ENCODE measurements at regions not wholly inside any gene's neighbourhood (a gene's known extent, or its start where the extent isn't known, plus 50 kb on each side); places are given as distances from the start of the nearest gene placed in this dataset.

DNA sequence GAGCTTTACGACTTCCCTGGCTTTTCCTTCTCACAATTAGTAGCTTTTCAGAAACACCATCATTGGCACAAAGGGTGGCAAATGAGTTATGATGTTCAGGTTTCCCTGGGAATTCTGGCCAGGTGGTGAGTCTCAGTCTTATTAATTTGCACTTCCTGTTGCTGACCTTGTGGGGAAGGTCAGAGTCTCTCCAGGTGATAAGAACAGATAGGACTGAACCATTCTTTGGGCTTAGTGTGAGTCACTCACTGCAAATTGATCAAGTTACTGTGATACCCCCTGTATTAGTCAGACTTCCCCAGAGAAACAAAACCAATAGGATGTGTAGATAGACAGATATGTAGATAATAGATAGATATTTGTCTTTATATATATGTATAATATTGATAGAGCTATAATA lies 53.8 kb upstream of the RANBP3L start:
- no peak for DNase-seq (ENCODE audit: low read depth, low spot score)

GRCh38 chr5:36356915-36357314 lies 55.2 kb upstream of the RANBP3L start:
- DNase-seq (ENCODE audit: low read depth, low spot score) = no peak

GRCh38 chr5:36357391-36357975 lies 55.8 kb upstream of the RANBP3L start:
- peak; percentile 55 for DNase-seq (ENCODE audit: low read depth, low spot score)

DNA sequence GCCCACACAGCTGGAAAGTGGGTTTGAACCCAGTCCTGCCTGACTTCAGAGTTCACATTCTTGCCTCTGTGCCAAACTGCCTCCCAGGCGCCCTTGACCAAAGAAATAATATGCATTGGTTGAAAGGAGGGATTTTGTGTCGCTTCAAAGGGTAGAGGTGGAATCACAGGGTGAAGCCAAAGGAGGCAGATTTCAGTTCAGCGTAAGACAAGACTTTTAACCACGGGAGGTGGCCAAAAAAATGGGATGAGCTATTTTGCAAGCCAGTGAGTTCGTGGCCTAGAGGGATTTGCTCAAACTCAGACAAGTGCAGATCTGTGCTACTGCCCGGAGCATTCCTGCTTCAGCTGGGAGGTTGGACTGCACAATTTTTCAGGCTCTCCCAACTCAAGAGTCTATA lies 57.6 kb upstream of the RANBP3L start:
- DNase-seq (ENCODE audit: low read depth, low spot score) = peak; percentile 9

DNA sequence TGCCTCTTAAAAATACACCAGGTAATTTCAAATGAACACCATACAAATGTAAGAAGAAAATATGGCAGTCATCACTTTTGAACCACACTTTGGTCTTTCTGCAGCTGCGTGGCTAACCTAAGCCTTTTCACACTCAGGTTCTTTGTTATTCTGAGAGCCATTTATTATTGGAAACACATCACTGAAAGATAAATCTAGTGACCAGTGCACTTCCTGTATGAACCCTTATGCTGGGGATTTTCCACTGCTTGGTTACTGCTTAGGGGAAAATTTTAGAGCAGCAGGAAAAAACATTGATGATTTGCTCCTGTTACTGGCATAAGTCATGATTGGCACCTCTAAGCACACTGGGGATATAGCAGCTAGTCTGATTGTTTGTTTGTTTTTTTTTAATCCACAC lies 58.6 kb upstream of the RANBP3L start:
- no peak for DNase-seq (ENCODE audit: low read depth, low spot score)

- DNase-seq (ENCODE audit: low read depth, low spot score) = peak; percentile 85
Observed at GRCh38 chr5:36363101-36363500, 61.4 kb upstream of the RANBP3L start.

DNA sequence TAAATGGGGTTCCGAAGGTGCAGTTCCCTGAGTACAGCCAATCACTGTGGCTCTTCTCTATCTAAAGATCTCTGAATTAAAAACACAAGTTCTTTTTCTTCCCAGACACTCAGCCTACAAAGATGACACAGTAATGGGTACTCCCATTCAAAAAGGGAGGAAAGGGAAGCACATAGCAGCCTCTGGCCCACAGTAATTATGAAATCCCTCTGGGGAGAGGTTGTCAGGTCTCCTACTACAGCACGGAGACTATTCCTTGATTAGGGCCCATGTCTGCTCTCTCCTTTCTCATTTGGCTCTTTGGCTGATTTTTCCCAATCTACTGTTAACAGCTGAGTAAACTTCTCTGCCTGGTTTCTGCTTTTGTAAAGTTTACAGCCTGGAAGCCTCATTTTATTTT lies 62.0 kb upstream of the RANBP3L start:
- no peak for DNase-seq (ENCODE audit: low read depth, low spot score)

DNA sequence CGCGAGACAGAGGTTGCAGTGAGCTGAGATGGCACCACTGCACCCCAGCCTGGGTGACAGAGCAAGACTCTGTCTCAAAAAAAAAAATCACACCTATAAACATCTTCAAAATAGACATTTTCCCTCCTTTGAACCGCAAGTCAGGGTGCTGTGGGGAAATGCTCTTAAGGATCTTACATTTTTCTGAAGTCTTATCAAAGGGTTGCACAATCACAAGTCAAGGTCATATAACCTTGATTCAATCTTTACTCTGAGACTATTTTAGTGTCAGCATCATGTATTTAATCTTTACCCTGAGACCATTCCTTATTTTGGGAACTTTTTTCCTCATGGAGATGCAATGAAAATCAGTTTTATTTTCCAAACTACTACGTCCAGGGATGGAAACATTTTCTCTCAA lies 62.8 kb upstream of the RANBP3L start:
- DNase-seq (ENCODE audit: low read depth, low spot score) = no peak

GRCh38 chr5:36365896-36366295 lies 64.2 kb upstream of the RANBP3L start:
- no peak for DNase-seq (ENCODE audit: low read depth, low spot score)

DNA sequence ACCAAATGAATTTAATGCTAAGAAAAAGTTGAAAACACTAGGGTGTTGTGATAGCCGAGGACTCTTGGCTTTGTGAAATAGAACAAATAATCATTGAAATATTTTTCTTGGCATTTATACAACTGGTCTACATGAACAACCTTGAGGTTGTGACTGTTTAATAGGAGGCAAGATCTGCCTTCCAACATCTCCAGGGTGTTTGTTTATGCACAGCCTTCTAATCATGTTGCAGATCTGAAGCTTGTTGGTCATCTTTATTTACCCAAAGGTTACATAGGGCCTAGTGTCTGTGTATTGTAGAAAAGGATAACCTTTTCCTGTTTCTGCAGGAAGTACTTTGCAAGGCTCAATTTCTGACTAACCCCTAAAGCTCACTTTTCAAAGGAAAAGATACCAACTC lies 65.2 kb upstream of the RANBP3L start:
- peak; percentile 37 for DNase-seq (ENCODE audit: low read depth, low spot score)

DNA sequence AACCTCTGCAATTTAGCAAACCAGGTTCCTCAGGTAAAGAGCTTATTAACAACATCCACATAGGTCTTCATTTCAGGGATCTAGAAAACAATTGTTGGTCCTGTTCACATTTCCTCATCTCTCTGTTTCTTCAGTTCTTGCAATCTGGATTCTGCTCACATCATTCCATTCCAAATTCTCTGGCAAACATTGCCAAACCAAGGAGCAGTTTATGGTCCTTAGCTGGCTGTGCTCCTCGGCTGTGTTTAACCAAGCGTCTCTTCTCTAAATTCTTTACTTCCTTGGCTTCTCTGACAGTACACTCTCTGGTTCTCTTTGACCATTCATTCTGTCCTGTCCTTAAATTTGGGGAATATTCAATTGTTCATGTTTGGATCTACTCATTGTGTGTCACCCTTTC lies 65.8 kb upstream of the RANBP3L start:
- peak; percentile 84 for DNase-seq (ENCODE audit: low read depth, low spot score)

DNA sequence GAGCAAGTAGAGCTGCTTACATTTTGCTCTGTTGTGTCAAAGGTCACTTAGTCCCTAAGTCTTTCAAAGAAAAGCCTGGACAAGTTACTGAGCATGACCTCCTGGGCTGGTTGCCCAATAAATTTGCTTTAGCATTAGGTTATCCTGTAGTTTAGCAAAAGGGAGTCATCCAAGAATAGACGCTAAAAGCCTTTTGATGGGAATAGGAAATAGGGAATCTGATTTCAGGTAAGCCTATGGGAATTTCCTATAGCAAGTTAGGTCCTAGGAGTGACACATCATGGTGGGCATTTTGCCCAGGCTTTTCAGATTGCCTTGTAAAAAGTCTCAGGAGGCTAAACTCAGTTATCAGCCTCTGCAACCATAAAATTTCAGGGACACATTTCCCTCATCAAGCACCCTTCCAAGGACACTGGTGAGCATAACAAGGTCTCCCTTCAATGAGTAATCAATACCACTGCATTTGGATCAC lies 67.6 kb upstream of the RANBP3L start:
- peak; percentile 71 for DNase-seq (ENCODE audit: low read depth, low spot score)

DNA sequence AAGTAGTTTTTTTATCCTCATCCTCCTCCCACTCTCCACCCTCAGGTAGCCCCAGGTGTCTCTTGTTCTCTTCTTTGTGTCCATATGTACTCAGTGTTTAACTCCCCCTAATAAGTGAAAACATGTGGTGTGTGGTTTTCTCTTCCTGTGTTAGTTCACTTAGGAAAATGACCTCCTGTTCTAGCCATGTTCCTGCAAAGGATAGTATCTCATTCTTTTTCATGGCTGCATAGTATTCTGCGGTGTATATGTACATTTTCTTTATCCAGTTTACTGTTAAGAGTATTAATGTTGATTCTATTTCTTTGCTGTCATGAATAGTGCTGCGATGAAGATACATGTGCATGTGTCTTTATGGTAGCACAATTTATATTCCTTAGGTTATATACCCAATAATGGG lies 68.4 kb upstream of the RANBP3L start:
- DNase-seq (ENCODE audit: low read depth, low spot score) = no peak

DNA sequence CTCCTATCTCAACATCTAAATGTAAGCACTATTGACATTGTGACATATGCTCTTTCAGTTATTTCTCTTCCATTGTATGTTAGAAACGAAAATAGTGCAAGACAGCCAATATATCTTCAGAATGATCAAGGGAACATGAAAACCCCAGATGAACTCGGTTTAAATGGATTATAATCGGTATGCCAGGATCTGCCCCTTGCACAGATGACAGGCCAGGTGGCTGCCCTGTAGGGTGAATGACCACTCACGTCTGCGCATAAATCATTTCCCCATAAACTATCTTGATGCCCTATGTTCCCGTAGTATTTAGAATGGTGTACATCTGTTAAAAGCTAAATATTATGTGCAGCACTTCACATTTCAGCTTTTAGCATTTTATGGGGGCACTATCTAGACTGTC lies 69.7 kb upstream of the RANBP3L start:
- no peak for DNase-seq (ENCODE audit: low read depth, low spot score)

DNA sequence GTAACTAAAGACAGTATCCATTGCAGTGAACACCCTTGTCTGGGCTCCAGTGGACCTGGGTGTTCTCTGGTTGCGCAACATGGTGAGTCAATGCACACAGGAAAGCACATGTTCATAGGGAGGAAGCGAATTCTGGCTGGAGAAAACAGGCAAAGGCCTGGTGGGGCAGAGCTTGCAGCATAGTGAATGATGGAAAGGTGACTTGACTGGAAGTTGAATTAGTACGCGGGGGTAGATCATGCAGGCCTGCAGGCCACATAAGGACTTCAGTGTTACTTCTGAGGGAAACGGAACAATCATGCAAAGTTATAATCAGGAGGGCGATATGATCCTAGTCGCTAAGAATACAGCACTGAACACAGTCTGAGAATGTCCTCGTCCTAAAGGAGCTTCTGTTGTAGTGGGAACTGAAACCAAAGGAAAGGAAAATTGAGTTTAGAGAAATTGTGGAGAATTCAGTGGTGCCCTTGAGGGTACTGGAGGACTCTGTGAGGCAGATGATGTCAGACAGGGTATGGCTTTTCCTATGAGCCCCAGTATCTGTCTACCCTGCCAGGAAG lies 71.9 kb upstream of the RANBP3L start:
- no peak for DNase-seq (ENCODE audit: low read depth, low spot score)

- peak; percentile 81 for DNase-seq (ENCODE audit: low read depth, low spot score)
Observed at GRCh38 chr5:36374266-36374862, 72.7 kb upstream of the RANBP3L start.

- DNase-seq (ENCODE audit: low read depth, low spot score) = no peak
Observed at GRCh38 chr5:36377192-36377591, 75.5 kb upstream of the RANBP3L start.

DNA sequence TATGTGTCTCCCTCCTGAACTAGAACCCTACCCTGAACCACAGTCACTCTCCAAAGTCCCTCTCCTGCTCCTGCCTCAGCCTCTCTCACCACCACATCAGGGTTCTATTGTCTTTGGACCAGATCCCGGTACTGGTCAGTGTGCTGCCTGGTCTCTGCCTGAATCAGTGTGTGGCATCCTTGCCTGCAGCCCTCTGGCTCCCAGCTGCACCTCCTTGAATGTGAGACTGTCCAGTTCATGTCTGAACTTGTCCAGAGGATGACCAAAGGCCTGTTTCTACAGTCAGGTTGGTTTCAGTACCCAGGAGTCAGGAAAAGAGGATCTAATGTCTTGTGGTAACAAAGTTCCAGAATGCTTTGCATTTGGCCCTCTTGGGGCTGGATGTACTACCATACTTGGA lies 76.8 kb upstream of the RANBP3L start:
- peak; percentile 57 for DNase-seq (ENCODE audit: low read depth, low spot score)

- DNase-seq (ENCODE audit: low read depth, low spot score) = no peak
Observed at GRCh38 chr5:36382890-36383289, 81.2 kb upstream of the RANBP3L start.

GRCh38 chr5:36383942-36384341 lies 82.2 kb upstream of the RANBP3L start:
- DNase-seq (ENCODE audit: low read depth, low spot score) = no peak

GRCh38 chr5:36384845-36385244 lies 83.1 kb upstream of the RANBP3L start:
- DNase-seq (ENCODE audit: low read depth, low spot score) = no peak

- no peak for DNase-seq (ENCODE audit: low read depth, low spot score)
Observed at GRCh38 chr5:36385495-36385894, 83.8 kb upstream of the RANBP3L start.

DNA sequence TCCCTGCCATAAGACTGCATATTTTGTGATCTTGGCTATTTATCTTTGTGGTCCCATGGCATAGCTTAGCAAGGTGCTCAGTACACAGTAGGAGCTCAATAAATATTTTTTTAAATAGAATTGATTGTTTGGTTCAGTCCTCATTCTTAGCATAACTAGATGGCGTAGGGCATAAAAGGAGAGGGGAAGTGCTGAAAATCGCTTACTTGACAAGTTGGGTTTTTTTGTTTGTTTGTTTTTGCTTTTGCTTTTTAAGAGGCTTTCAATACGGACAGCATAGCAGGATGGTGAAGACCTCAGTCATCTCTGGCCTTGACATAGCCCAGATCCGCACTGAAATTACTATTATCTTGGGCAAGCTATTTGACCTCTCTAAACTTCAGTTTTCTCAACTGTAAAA lies 86.6 kb upstream of the RANBP3L start:
- no peak for DNase-seq (ENCODE audit: low read depth, low spot score)

- no peak for DNase-seq (ENCODE audit: low read depth, low spot score)
Observed at GRCh38 chr5:36389245-36389644, 87.5 kb upstream of the RANBP3L start.

Measured in astrocyte of the hippocampus (primary cell).